ENCODE measurements at regions not wholly inside any gene's neighbourhood (a gene's known extent, or its start where the extent isn't known, plus 50 kb on each side); places are given as distances from the start of the nearest gene placed in this dataset.

DNA sequence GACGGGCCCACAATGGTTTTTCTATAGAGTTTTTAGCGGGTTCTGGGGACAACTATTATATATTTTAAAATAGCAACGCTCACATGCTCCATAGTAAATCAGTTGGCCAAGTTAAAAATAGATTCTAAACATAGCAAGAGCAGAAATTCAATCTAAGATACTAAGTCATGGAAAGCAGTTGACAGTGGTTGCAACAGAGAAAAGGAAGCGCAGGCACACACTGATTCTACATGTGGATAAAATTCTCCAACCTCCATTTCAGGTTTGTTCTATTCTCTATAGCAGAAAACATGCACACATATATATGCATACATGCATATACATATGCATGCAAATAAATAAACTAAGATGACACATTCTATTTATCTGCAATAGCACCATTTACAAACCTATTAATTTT, 89.6 kb upstream of the HNRNPU start:
- WGBS (ENCODE audit: insufficient coverage, low lambda C conversion rate): 89% methylated on average over 3 of the region's 4 CpGs
- Histone ChIP-seq H3K27me3 (ENCODE audit: control insufficient read depth, insufficient read depth, low read length) (no peaks in the 10 kb centered on the region), H3K9me3 (ENCODE audit: control insufficient read depth, low read depth, low read length) (no peaks in the 10 kb centered on the region), H3K27ac (ENCODE audit: low read length) (peak overlapping the region; percentile 72), H3K4me3 (ENCODE audit: low read length) (no peak overlapping the region), H3K36me3 (ENCODE audit: control insufficient read depth, insufficient read depth, low read length) (no peaks in the 10 kb centered on the region), H3K4me1 (ENCODE audit: control insufficient read depth, insufficient read depth, low read length) (peaks cover 24% of the 10 kb centered on the region)
- DNase-seq: no peak

DNA sequence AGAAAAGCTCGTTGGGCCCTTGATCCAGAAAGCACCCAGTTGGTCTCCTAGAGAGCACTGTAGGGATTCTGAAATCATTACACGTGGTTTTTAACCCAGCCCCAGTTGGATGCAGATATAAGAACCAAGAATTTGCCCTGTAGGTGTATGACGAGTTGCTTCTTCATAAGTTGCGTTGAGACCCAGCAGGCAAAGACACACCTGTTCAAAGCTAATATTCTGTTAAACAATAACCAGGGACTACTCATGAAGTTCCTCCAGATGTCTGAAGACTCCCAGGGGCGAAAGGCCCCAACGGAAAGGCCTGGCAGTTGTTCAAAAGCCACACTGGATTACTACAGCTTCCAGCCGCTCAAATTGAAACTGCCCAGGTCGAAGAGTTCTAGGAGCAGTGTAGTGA, 88.6 kb upstream of the HNRNPU start:
- H3K27ac ChIP-seq (ENCODE audit: low read length): peak overlapping the region; percentile 72

DNA sequence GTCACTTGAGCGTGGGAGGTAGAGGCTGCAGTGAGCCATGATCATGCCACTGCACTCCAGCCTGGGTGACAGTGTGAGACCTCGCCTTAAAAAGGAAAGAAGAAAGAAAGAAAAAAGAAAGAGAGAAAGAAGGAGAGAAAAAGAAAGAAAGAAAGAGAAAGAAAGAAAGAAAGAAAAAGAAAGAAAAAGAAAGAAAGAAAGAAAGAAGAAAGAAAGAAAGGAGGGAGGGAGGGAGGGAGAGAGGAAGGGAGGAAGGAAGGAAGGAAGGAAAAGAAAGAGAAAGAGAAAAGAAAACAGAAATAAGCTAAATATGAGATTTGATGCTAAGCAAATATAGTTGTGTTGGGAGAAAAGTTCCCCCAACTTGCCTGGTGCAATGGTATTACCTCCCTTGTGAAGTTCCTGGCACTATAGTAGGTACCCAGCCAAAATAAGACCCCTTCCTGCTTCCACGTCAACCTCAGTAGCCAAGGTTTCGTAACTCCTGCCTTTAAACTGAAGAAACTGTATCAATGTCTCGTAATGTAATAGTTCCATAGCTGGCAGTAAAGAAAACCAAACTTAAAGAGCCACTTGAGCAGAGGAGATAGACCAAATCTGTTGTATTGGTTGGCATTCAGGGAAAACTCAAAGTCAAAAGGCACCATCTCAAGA, 88.1 kb upstream of the HNRNPU start:
- 96% methylated on average over 2 of the region's 5 CpGs for WGBS (ENCODE audit: insufficient coverage, low lambda C conversion rate)
- Histone ChIP-seq H3K4me3 (ENCODE audit: low read length) (no peak overlapping the region), H3K36me3 (ENCODE audit: control insufficient read depth, insufficient read depth, low read length) (no peaks in the 10 kb centered on the region), H3K27me3 (ENCODE audit: control insufficient read depth, insufficient read depth, low read length) (no peaks in the 10 kb centered on the region), H3K27ac (ENCODE audit: low read length) (peak overlapping the region; percentile 72), H3K9me3 (ENCODE audit: control insufficient read depth, low read depth, low read length) (no peaks in the 10 kb centered on the region), H3K4me1 (ENCODE audit: control insufficient read depth, insufficient read depth, low read length) (peaks cover 24% of the 10 kb centered on the region)
- DNase-seq: no peak

More for the DNA sequence above, 88.6 kb upstream of the HNRNPU start:
- WGBS (ENCODE audit: insufficient coverage, low lambda C conversion rate): no CpG with 5 or more reads among the region's 8 CpGs
- Histone ChIP-seq H3K4me1 (ENCODE audit: control insufficient read depth, insufficient read depth, low read length) (peaks cover 24% of the 10 kb centered on the region), H3K27me3 (ENCODE audit: control insufficient read depth, insufficient read depth, low read length) (no peaks in the 10 kb centered on the region), H3K9me3 (ENCODE audit: control insufficient read depth, low read depth, low read length) (no peaks in the 10 kb centered on the region), H3K4me3 (ENCODE audit: low read length) (no peak overlapping the region), H3K36me3 (ENCODE audit: control insufficient read depth, insufficient read depth, low read length) (no peaks in the 10 kb centered on the region)
- DNase-seq: peak; percentile 85 to 95

DNA sequence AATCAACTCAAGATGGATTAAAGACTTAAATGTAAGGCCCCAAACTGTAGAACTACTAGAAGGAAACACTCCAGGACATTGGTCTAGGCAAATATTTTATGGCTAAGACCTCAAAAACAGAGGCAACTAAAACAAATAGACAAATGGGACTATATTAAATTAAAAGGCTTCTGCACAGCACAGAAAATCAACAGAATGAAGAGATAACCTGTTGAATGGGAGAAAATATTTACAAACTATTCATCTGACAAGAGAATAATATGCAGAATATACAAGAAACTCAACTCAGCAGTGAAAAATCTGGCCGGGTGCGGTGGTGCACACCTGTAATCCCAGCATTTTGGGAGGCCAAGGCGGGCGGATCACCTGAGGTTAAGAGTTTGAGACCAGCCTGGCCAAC, 84.1 kb upstream of the HNRNPU start:
- peaks cover 11% of the 10 kb centered on the region for H3K4me1 ChIP-seq (ENCODE audit: control insufficient read depth, insufficient read depth, low read length)
- WGBS (ENCODE audit: insufficient coverage, low lambda C conversion rate): no CpG with 5 or more reads among the region's 4 CpGs
- no peaks in the 10 kb centered on the region for H3K36me3 ChIP-seq (ENCODE audit: control insufficient read depth, insufficient read depth, low read length)

DNA sequence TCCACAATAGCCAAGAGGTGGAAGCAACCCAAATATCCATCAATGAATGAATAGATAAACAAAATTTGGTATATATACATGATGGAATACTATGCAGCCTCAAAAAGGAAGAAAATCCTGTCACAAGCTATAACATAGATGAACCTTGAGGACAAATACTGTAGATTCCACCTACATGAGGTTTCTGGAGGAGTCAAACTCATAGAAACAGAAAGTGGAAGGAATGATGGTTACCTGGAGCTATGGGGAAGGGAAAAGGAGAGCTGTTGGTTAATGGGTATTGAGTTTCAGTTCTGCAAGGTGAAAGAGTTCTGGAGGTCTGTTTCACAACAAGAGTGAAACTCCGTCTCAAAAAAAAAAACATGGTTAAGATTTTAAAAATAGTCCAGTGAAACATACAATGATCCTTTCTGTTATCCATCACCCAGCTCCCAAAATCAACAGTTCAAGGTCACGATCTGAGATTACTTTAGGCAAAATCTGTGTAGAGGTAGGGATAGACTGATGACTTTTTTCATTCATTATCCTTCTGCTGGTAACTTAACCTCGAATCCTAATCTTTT, 80.8 kb upstream of the HNRNPU start:
- no peaks in the 10 kb centered on the region for H3K36me3 ChIP-seq (ENCODE audit: control insufficient read depth, insufficient read depth, low read length)
- H3K4me1 ChIP-seq (ENCODE audit: control insufficient read depth, insufficient read depth, low read length): no peaks in the 10 kb centered on the region
- no CpG with 5 or more reads among the region's 3 CpGs for WGBS (ENCODE audit: insufficient coverage, low lambda C conversion rate)
- no peak overlapping the region for H3K4me3 ChIP-seq (ENCODE audit: low read length)
- no peak for DNase-seq
- H3K9me3 ChIP-seq (ENCODE audit: control insufficient read depth, low read depth, low read length): no peaks in the 10 kb centered on the region
- no peaks in the 10 kb centered on the region for H3K27me3 ChIP-seq (ENCODE audit: control insufficient read depth, insufficient read depth, low read length)
- H3K27ac ChIP-seq (ENCODE audit: low read length): no peak overlapping the region

More for the DNA sequence above, 84.1 kb upstream of the HNRNPU start:
- DNase-seq: no peak
- Histone ChIP-seq H3K9me3 (ENCODE audit: control insufficient read depth, low read depth, low read length) (no peaks in the 10 kb centered on the region), H3K27me3 (ENCODE audit: control insufficient read depth, insufficient read depth, low read length) (no peaks in the 10 kb centered on the region), H3K27ac (ENCODE audit: low read length) (no peak overlapping the region), H3K4me3 (ENCODE audit: low read length) (no peak overlapping the region)

DNA sequence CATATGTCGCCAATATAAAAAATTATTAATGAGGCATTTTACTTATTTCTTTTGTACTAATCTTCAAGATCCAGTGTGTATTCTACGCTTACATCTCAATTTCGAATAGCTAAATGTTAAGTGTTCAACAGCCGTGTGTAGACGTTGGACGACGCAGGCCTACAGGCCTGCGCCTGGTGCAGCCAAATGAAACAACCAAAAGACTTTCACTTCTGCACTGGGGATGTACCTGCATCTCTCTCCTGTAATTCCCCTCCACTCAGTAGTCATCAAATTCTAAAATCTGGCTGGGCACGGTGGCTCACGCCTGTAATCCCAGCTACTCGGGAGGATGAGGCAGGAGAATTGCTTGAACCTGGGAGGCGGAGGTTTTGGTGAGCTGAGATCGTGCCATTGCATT, 76.8 kb upstream of the HNRNPU start:
- H3K36me3 ChIP-seq (ENCODE audit: control insufficient read depth, insufficient read depth, low read length): no peaks in the 10 kb centered on the region

DNA sequence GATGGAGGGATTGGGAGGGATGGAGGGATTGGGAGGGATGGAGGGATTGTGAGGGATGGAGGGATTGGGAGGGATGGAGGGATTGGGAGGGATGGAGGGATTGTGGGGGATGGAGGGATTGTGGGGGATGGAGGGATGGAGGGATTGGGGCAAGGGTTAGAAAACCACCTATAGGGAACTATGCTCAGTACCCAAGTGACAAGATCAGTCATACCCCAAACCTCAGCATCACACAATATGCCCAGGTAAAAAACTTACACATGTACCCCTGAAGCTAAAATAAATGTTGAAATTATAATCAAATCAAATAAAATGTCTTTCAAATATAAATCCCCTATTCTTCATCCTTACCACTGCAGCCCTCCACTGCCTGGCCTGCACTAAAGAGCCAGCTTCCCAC, 72.8 kb upstream of the HNRNPU start:
- Histone ChIP-seq H3K27ac (ENCODE audit: low read length) (no peak overlapping the region), H3K9me3 (ENCODE audit: control insufficient read depth, low read depth, low read length) (no peaks in the 10 kb centered on the region), H3K36me3 (ENCODE audit: control insufficient read depth, insufficient read depth, low read length) (no peaks in the 10 kb centered on the region), H3K4me1 (ENCODE audit: control insufficient read depth, insufficient read depth, low read length) (no peaks in the 10 kb centered on the region), H3K4me3 (ENCODE audit: low read length) (no peak overlapping the region), H3K27me3 (ENCODE audit: control insufficient read depth, insufficient read depth, low read length) (no peaks in the 10 kb centered on the region)
- no peak for DNase-seq

More for the DNA sequence above, 76.8 kb upstream of the HNRNPU start:
- Histone ChIP-seq H3K4me1 (ENCODE audit: control insufficient read depth, insufficient read depth, low read length) (no peaks in the 10 kb centered on the region), H3K9me3 (ENCODE audit: control insufficient read depth, low read depth, low read length) (no peaks in the 10 kb centered on the region), H3K27ac (ENCODE audit: low read length) (no peak overlapping the region), H3K4me3 (ENCODE audit: low read length) (no peak overlapping the region), H3K27me3 (ENCODE audit: control insufficient read depth, insufficient read depth, low read length) (no peaks in the 10 kb centered on the region)
- WGBS (ENCODE audit: insufficient coverage, low lambda C conversion rate): 90% methylated on average over 2 of the region's 13 CpGs
- DNase-seq: no peak

DNA sequence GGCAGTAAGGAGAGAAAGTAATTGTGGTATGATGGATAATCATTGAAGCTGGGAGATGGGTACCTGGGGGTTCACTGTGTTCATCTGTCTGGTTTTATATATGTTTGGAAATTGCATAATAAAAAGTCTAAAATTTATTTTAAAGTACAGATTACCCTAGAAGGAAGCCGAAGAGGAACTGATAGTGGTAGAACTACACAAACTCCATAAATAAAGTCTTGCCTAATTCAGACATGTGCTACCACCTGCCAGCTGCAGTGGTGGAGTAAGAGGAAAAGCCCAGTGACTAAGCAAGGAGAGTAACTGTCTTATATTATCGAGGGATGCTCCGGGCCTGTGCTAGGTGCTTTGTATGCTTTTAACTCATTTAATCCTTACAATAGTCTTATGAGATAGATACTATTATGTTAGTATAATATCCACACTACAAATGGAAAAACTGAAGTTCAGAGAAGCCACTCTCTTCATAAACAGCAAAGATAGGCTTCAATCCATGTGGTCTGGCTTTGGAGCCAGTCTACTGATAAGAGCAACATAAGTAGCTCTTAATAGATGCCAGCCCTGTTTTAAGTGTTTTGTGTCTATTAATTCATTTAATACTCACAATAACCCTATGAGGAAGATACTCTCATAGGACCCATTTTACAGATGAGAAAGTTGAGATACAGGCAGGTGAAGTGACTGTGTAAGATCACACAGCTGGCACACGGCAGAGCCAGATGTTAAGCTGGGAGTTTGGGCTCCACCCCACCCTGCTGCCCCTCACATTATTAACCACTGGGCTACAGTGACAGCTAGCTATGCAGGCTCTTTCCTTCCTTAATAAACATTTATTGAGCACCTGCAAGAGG, 56.8 kb upstream of the HNRNPU start:
- Histone ChIP-seq H3K9me3 (ENCODE audit: control insufficient read depth, low read depth, low read length) (no peaks in the 10 kb centered on the region), H3K36me3 (ENCODE audit: control insufficient read depth, insufficient read depth, low read length) (no peaks in the 10 kb centered on the region), H3K4me1 (ENCODE audit: control insufficient read depth, insufficient read depth, low read length) (no peaks in the 10 kb centered on the region), H3K4me3 (ENCODE audit: low read length) (no peak overlapping the region), H3K27ac (ENCODE audit: low read length) (no peak overlapping the region), H3K27me3 (ENCODE audit: control insufficient read depth, insufficient read depth, low read length) (no peaks in the 10 kb centered on the region)
- DNase-seq: no peak
- no CpG with 5 or more reads among the region's 4 CpGs for WGBS (ENCODE audit: insufficient coverage, low lambda C conversion rate)

DNA sequence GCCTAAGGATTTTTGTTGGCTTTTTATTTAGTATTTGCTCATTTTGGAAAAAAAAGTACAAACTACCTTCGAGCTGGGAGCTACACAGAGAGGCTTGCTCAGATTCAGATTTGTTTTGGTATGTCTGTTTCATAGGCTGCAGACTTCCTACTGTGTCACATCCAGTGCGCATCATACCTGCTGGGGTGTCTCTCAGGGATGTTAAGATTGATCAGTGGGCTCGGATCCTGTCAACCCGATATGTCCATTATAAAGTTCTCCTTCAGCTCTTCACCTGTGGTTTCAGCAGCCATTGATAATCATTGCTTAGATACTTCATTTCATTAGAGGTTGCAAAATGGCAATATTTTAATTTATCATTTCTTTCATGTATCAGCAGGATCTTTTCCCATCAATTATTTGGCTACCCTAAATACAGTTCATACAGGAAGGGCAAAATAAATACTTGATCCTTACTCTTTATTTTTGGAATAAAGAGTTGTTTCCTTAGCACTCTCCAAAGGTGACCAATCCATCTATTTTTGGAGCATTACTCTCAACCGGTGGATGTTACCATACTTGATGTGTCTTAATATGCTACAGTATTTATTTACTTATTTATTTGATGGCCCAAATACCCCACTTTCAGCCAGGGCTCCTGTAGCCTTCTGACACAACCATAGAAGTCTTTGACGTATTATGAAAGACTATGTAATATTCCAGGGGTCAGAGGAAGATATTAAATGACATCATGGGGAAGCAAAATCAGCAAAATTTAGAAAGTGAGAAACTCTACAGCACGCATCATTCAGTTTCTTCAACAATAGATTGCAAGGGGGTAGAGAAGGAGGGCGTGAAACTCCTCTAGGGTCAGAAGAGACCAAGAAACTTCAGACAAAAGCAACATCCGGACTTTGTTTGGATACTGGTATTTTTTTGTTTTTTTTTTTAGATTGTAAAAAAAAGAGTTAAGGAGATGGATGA, 55.3 kb upstream of the HNRNPU start:
- WGBS (ENCODE audit: insufficient coverage, low lambda C conversion rate): 63% methylated on average over 2 of the region's 9 CpGs
- H3K27me3 ChIP-seq (ENCODE audit: control insufficient read depth, insufficient read depth, low read length): no peaks in the 10 kb centered on the region
- no peak for DNase-seq
- no peaks in the 10 kb centered on the region for H3K36me3 ChIP-seq (ENCODE audit: control insufficient read depth, insufficient read depth, low read length)
- peak overlapping the region; percentile 53 for H3K4me3 ChIP-seq (ENCODE audit: low read length)
- no peak overlapping the region for H3K27ac ChIP-seq (ENCODE audit: low read length)
- H3K9me3 ChIP-seq (ENCODE audit: control insufficient read depth, low read depth, low read length): no peaks in the 10 kb centered on the region
- H3K4me1 ChIP-seq (ENCODE audit: control insufficient read depth, insufficient read depth, low read length): no peaks in the 10 kb centered on the region

All from large intestine (tissue), 3 donors.